HUDEP-2 (cell line): ENCODE measurements at regions not wholly inside any gene's neighbourhood (a gene's known extent, or its start where the extent isn't known, plus 50 kb on each side); places are given as distances from the start of the nearest gene placed in this dataset.

Experiments
- DNase-seq, 76 experiments: peaks; one replicate each; lab custom pipeline; 2025; ENCODE audit not compliant: unreplicated experiment in 76 of 76; lab: John Stamatoyannopoulos, UW

- DNase-seq: no peak
Observed at GRCh38 chr3:103923907-103924306, 1442.8 kb upstream of the ALCAM start.

DNA sequence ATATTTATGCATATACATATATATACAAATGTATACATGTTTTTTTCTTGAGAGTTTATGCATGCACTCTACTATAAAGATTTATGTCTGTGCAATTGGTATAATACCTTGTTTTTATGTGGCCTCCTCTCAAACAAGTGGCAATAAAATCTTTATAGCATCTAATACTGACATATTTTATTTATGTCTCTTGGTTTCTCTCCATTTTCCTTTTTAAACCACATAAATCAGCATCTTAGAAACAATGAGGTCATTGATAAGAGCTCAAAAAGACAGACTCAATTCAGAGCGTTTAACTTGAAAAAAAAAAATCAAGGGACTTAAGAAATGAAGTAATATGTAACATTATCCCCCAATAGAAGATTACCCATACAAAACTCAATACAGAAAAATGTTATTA lies 1442.2 kb upstream of the ALCAM start:
- no peak for DNase-seq

DNA sequence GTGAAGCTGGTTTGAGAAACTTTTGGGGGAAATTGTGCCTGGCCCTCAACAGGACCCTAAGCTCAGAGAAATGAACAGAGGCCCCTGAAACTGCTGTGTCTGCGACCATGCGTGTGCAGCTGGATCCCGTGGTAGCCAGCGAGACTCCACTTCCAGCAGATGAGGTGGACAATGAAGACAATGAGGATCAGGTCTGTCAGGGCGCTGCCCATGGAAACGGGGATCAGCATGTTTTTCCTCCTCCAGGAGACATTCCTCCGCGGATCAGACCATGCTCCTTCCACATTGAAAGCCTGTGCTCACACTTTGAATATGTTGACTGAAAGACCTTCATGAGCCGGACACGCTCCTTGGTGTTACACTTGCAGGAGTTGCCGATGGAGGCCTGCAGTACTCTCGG lies 1439.8 kb upstream of the ALCAM start:
- DNase-seq: no peak

DNA sequence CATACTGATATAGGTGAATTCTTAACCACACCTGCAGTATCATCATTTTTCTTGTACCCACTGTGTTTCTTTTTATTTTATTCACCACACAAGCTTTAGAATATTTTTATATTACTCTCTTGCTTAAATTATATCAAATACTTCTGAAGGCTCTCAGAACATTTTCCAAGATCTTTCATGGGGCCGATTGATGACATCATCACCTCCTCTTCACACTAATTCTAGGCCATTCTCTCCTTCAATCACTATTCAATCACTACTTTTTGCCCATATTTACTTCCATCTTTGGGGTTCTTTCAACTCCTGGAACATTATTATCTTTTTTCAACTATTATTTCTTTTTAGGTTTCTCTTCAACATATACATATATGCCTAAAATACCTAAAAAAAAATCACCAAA lies 1438.8 kb upstream of the ALCAM start:
- DNase-seq: no peak

- DNase-seq: no peak
Observed at GRCh38 chr3:103937094-103937493, 1429.6 kb upstream of the ALCAM start.

DNA sequence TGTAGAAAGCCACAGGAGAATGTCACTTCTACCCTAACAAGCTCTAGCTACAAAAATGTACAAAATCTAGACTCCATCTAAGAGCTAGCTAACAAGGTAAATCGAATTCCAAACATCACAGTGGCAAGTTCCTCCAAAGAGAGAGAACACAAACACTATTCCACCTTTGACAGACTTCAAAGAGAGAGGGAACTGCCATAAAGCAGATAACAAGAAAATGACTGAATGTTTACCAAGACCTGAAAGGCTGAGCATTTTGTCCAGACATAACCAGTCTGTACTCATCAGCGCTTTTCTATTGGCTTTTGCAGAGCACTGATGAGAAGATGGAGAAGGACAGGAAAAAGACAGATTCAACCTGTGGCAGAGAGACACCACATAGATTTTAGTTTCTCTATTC lies 1419.6 kb upstream of the ALCAM start:
- no peak for DNase-seq

DNA sequence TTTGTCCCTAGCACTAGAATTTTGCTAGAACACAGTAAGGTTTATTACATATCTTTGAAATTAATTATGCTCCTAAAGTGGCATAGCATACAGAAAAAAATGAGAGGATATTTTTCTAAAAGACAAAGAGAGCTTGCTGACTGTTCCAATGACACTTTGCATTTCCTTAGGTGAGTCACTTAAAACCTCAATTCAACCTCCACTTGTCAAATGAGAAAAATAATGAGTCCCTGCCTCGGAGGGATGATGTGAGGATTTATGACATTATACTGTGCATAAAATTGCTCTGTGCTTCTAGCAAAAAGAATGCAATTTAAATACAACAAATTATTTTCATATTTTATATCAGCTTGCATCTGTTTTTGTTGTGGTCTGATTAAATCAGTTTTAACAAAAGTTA lies 1417.0 kb upstream of the ALCAM start:
- DNase-seq: no peak

GRCh38 chr3:103950676-103951075 lies 1416.0 kb upstream of the ALCAM start:
- DNase-seq: no peak

DNA sequence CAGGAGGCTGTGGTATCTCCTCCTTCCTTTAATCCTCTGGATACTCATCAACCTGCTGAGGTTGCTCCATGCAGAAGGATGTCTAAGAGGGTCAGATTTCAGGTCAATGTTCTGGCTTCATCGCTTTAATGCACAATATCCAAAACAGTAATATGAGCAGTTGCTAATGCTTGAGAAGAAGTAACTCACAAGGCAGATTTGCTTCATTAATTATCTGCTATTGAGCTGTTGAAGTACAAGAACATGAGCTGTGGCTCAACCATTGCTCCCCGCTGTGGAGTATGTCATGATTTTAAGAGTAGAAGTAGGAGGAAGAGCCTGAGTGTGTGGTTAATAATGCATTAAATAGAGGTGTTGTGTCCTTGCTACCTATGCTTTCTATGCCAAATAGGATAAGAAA lies 1412.9 kb upstream of the ALCAM start:
- no peak for DNase-seq

- DNase-seq: no peak
Observed at GRCh38 chr3:103960819-103961218, 1405.9 kb upstream of the ALCAM start.

GRCh38 chr3:103963599-103963998 lies 1403.1 kb upstream of the ALCAM start:
- DNase-seq: no peak

- DNase-seq: no peak
Observed at GRCh38 chr3:103965764-103966163, 1400.9 kb upstream of the ALCAM start.

GRCh38 chr3:103966749-103967148 lies 1400.0 kb upstream of the ALCAM start:
- DNase-seq: no peak

- DNase-seq: no peak
Observed at GRCh38 chr3:103968131-103968530, 1398.6 kb upstream of the ALCAM start.

GRCh38 chr3:103968751-103969150 lies 1398.0 kb upstream of the ALCAM start:
- no peak for DNase-seq

DNA sequence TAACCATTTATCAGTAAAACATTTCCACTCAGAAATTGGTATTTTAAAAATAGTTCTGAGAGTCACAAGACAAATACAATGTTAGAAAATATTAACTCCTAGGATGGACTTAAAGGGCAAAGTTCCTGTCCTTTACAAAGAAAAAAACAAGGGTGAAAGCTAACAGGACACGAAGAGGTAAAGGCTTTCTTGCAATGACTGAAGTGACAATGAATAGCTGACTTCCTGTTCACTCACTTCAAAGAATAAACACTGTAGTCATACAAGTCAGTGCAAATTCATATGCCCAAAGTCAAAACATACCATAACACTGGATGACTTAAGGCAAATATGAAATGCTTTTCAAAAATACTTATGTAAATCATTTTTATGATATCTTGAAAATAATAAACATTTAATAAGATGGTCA lies 1389.8 kb upstream of the ALCAM start:
- DNase-seq: no peak

DNA sequence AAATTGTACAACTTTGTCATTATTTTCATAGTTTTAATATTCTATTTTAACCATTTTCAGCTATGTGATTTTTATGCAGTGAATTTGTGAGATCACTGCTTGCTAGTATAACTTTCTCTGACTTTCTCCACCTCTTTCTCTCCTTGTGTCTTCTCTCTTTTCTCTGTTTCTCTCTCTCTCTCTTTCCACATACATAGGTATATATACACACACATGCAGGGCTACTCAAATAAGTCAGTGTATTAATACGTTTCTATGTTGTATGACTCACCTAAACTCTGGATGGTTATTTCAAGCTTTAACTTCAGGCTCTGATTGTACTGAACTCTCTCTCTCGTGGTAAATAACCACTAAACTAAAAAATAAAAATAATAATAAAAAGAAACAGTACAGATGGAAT lies 1389.3 kb upstream of the ALCAM start:
- DNase-seq: no peak

- DNase-seq: peak in 3 of 76 experiments; percentile 16 to 37 (median 20)
Observed at GRCh38 chr3:103991461-103992115, 1375.1 kb upstream of the ALCAM start.

DNA sequence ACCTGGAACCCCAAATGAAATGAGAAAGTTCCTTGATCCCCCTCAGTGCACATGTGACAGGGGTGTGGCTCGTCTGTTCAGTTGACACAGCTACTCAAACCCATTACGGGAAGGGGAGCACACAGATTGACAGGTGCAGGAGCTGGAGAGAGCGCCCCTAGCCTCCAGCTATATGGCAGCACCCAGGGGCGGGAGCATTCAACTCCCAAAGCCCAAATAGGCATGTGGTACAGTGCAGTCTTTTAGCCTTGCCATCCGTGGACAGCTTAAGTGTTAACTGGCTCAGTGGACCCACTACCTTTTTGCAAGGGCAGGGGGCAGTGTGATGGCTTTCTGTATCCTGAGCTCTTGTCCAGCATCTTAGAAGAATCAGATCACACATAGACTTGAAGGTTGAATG lies 1374.2 kb upstream of the ALCAM start:
- no peak for DNase-seq

DNA sequence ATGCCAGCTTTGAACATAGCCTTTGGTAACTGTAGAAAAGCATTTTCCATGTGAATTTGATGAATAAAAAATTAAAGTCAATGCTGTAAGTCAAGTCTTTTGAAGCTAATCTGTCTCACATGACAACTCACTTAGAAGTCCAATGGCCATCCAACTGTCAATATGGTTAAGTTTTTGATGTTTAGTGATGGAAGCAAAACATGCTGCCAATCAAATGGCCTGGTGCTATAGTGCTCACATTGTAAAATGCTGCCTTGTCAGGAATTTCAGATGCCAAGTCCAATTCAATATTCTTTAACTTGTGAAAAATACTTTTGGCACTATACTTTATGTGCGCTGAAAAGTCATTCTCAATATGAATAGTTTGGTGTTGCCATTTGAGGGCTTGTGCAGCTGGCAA lies 1361.8 kb upstream of the ALCAM start:
- DNase-seq: no peak

GRCh38 chr3:104005815-104006214 lies 1360.9 kb upstream of the ALCAM start:
- no peak for DNase-seq

DNA sequence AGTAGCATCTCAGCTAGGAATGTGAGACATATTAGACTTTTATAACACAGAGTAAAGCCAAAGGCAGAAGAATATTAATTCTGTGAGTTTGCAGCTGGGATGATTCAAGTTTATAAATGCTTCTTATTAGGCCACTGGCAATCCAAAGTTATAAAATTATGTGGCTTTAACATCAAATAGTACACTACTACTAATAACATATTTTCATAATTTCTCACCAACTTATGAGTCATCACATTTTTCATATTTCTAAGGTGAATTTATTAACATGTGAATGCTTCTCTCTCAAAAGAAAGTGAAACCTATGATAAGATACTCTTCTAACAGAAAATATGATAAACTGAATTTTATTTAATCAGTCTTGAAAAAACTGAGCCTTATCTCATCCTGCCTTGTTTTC lies 1348.2 kb upstream of the ALCAM start:
- no peak for DNase-seq

- no peak for DNase-seq
Observed at GRCh38 chr3:104031598-104031997, 1335.1 kb upstream of the ALCAM start.
